Esophagus mucosa (tissue), 1 donor: ENCODE measurements at regions not wholly inside any gene's neighbourhood (a gene's known extent, or its start where the extent isn't known, plus 50 kb on each side); places are given as distances from the start of the nearest gene placed in this dataset.

Experiments used
- ATAC-seq: fragments of 200-7000 bp; cut with Tn5 transposase; one replicate; pipeline ENCODE4 v1.9.1; 2020
- donor health status: DM: yes; HTN: yes; CAD: no.

DNA sequence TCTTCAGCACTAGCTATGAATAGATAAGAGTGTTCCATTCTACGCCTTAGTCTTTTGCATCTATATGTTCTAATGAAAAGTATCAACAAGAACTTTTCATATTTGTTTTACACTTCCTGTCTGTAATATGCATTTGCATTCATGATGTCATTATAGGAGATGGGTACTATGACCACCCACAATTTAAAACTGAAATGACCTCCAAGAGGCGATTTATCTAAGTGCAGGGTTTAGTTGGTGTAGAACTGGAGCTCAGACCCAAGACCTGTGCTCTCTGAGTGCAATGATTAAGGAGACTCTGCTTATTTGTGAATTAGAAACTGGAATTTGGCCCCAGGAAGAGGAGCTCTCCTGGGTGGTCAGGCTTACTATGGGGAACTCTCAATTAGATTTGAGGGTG lies 289.1 kb downstream of the ETS1 start:
- ATAC-seq = no peak

GRCh38 chr11:128297805-128298204 lies 289.6 kb downstream of the ETS1 start:
- no peak for ATAC-seq

DNA sequence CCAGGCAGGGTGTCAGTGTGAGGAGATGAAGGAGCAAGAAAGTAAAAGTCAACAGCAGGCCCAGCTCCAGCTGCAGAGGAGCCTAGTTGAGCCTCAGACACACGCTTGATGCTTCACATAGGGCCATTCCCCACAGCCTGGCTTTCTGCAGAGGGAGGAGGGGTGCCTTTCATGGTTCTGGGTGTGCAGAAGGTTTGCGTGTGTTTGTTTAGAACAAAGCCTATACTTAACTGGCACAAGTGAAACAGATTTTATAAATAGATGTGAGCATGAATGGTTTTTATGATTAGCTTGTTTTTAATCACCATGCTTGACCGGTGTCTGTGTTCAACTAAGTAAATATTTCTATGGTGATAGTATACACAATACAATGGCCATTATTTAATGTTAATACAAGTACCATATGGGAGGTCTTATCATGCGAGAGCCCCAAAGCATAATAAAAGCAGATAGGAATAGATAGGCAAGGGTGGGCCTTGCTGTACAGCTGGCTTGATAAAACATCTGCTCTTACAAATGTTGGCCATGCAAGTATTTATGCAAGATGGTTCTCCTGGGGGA lies 290.2 kb downstream of the ETS1 start:
- ATAC-seq = no peak

GRCh38 chr11:128294671-128295050 lies 292.7 kb downstream of the ETS1 start:
- no peak for ATAC-seq

- no peak for ATAC-seq
Observed at GRCh38 chr11:128294001-128294670, 293.2 kb downstream of the ETS1 start.

DNA sequence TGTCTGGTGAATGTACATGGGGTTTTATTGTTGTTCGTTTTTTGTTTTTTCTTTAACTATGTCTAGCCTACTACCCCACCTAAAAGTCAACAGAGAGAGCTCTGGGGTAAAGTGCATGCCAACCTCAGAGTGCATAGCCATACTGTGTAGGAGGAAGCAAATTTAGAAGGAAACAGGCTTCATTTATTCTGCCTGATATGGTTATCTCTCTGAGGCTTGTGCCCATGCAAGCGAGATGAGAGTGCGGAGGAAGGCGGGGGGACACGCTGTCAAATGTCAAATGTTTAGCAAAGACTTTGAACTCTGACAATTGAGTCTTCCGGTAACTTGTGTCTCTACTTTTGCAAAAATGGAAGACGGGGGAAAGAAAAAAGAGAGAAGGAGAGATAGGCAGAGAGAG lies 295.5 kb downstream of the ETS1 start:
- ATAC-seq = peak; percentile 38

GRCh38 chr11:128291007-128291406 lies 296.4 kb downstream of the ETS1 start:
- ATAC-seq = no peak

DNA sequence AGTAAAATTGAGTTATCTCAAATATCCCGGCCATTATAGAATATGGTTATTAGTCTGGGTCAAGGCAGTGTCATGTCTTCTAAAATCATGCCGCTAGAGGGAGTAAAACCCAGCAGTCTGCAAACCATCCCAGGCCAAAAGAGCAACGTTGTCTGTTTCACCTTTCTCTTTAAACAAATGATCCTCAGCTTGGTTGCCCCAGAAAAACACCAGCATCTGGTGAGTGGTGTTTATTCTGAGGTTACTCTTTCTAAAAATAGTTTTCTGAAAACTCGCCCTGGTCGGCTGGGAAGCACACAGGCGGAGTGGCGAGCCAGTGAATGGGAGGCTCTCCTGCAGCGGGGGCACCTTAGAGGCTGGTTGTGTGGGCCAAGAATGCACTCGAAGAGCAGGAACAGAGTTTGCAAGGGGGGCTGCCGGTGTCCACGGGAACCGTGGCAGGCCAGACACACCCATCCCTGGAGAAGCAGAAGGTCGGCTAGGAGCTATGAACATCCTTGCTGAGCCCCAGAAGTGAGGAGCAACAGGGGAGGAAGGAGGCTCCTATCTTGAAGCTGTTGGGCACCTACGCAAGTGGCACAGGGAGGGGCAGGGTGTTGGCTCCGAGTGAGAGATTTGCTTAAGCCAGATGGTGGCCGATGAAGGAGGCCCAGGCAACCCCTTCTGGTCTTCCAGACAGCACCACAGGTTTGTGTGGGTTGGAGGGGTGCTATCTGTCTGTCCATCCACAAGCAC lies 297.1 kb downstream of the ETS1 start:
- peak; percentile 89 for ATAC-seq

DNA sequence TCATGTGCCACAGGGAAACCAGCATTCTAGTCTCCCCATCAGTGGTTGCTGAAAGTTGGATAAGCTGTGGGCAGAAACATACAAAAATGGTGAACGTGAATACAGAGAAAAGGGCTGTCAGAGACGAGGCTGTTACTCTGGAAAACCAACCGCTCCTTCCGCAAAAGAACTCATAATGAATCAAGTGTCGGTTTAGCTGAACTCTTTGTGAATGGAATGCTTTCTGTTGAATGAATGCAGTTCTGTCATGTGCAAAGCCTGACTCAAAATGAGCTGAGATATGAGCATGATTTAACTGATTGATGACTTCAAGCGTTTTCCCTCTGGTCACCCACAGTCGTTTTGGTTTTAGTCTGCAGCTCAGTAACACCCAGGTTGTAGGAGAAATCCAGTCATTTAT lies 298.3 kb downstream of the ETS1 start:
- no peak for ATAC-seq

DNA sequence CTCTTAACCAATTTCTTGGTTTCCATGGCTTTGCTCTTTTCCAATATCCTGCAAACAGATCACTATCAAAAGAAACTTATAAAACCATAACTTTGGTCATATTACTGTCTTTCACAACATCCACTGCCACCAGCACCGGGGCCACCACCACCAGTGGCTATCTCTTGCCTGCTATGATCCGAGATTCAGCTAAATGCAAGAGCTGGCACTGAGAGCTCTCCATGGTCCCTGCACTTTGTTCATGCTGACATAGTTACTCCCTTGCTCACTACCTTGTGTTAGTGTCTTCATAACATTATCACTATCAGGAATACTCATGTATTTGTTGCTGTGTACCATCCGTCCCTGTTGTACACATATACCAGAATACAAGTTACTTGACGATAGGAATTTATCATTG lies 299.0 kb downstream of the ETS1 start:
- no peak for ATAC-seq

DNA sequence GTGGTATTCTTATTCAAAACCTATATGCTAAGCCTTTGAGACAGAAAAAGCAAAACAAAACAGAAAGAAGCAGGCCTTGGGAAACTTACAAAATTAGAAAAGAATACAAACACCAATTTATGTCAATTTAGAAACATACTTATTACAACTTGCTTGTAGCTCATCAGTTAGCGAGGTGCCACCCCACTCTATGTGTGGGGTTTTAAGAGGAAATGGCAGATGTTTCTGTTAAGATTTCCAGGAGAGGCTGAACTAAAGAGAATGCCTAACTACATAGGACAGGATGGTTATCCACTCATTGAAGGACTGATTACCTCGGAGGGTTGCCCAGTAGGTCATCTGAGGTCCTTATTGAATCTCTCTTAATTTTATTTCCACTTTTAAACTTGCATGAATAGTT lies 302.0 kb downstream of the ETS1 start:
- no peak for ATAC-seq

- ATAC-seq = no peak
Observed at GRCh38 chr11:128284634-128285033, 302.7 kb downstream of the ETS1 start.

DNA sequence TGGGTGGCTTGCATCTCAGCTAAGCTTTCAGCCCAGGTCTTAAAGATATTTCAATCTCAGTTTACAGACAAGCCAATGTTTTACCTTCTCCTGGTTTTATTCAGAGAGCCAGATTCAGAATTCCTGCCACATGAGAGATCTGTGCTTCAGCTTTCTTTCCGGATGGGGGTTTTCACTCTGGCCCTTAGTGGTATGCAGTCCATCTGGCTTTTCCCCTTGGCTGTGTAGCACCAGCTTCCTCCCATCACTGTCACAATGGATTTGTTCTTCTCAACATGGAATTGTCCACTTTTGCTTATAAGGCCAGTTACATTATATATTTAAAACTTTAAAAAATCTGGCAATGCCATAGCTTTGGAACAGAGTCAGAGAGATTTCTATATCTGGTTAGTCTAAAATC lies 303.9 kb downstream of the ETS1 start:
- no peak for ATAC-seq

DNA sequence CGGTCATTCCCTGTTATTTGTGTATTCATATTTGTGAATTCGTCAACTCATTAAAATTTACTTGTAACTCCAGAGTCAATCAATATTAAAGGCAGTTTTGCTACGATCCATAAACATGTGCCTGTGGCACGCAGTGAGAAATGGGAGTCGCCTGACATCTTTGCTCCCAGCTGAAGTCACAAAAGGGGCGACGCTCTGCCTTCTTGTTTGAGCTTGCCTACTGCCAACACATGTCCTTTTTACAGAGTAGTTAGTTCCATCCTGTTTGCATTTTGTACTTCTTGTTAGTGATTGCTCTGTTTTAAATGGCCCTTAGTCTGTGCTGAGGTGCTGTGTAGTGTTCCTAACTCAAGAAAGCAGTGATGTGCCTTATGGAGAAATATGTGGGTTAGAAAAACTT lies 305.3 kb downstream of the ETS1 start:
- no peak for ATAC-seq

DNA sequence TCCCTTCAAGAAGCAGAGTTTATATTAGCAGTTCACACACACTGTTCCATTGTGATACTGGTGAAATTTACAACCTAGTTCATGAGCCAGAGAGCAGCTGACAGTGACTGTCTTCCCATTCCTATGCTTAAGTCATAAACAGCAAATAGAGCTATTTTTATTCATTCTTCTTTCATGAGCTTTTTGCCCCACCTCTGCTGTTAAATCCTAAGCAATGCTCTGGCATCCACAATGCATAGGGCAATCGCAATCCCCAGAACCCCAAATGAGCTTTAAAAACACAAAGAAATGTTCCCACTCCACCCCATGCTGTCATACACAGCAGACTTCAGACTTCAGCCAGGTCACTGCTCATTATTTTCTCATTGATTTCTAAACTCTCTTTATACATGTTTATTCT lies 307.5 kb downstream of the ETS1 start:
- no peak for ATAC-seq

DNA sequence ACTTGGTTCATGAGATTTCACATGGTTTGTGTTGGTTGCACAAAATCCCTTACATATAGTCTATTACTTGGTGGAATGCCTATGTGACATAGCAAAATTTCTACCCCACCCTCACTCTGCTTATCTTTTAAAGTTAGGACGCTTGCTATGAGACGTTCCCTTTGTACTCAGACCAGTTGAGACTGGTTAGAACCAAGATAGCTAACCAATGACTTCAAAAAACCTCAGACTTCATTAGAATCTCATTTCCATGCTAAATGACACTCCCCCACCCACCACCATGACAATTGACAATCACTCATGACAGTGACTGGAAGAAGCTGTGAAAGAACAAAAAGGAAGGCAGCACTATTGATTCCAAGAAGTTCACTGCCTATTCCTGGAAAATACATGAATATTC lies 313.6 kb downstream of the ETS1 start:
- ATAC-seq = no peak

DNA sequence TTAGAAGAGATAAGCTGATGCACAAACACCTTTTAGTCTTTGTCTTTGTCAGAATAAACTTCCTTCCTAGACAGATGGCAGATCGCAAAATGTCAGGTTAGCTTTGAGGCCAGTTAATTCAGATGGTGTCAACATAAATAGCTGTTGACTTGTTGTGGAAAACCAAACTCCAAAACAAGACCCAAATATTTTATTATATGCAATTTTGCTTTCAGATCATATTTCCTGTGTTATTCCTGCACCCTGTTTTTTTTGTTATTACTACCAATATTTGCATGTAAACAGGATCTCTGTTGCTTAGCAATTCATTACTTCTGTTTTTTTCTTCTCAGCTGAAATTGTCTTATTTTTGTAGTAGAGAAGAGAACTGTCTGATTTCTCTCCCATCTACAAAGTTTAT lies 316.0 kb downstream of the ETS1 start:
- no peak for ATAC-seq

DNA sequence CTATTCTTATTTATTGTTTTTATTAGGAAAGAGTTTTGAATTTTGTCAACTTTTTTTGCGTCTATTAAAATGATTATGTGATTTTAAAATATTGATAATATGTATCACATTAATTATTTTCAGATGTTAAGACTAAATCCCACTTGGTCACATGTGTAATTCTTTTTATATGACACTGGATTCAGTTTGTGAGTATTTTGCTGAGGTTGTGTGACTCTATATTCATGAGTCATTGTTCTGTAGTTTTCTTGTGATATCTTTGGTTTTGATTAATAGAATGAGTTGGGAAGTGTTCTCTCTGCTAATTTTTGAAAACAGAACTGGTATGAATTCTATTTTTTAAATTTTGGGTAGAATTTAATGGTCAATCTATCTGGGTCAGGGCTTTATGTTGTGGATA lies 317.9 kb downstream of the ETS1 start:
- no peak for ATAC-seq

DNA sequence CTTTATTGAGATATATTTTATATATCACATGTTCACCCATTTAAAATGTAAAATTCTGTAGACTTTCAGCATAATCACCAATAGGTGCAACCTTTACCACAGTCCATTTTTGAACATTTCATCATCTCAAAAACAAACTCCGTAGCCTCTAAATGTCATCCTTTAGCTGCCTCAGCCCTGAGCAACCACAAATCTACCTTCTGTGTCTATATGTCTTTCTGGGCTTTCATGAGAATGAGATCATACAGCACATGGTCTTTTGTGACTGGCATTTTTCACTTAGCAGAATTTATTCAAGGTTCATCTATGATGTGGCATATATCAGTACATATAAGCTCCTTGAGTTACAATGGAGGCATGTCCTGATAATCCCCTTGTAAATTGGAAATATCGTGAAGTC lies 320.5 kb downstream of the ETS1 start:
- no peak for ATAC-seq

DNA sequence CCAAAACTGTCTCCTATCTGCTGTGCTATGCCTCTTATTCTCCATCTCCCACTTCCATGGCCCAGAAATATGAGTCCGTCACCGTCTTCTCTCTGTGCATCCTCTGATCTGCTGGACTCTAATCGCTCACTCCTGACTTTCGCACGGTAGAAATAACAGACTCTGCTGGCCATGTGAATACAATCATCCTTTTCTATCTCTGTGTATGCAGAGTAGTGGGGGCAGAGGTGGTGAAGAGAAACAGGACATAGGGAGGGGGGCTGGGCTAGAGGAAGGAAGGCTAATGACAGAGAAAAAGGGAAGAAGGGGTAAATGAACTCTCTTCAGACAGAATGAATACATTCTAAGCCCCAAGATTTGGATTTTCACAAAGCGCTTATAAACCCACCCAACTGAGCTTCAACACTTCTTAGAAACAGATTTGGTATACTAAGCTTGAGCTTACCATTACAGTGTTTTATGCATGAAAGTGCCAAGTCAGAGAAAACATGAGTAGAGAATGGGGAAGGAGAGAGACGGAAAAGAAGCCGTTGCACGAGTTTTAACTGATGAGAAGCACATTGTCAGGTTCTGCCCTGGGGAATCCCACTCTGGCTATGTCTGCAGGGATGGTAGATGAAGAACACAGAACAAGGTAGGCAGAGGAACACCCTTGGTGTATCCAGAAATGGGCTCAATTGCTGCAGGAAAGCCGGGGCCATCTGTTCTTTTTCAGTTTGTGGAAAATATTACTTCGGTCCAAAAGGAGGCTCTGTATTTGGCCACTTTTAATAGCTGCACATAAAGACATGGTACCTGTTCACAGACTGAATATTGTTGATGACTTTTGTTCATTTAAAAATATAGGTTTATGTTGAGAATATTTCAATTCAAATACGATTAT lies 324.7 kb downstream of the ETS1 start:
- no peak for ATAC-seq

DNA sequence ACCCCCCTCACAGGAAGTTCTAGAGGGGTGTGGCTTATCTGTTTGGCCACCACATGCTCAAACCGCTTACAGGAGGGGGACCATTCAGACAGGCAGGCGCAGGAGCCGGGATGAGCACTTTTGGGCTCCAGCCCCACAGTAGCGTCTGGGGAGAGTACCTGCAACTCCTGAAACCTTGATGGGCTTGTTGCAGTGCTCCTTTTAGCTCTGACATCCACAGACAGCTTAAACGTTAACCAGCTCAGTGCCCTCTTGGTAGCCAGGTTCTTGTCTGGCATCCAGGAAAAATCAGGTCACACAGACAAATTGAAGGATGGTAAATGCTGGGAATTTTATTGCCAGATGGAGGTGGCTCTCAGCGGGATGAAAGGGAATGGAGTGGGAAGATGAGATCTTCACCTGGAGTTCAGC lies 326.3 kb downstream of the ETS1 start:
- no peak for ATAC-seq

DNA sequence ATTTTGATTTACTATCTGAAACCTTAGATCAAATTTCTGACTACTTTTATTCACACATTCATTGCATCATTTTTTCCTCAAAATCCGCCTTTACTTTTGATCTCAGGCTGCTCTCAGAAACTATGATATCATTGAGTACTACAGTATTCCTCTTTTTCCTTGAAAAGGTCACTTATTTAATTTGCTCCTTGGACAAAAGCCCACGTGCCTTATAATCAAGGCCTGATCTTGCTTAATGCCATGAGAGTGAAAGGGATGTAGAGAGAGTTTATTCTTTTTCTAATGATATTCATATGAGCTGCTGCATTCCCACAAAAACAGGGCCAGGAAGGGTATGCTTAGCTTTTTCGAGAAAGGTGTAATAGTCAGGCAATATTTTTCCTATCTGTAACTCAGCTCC lies 327.0 kb downstream of the ETS1 start:
- no peak for ATAC-seq

DNA sequence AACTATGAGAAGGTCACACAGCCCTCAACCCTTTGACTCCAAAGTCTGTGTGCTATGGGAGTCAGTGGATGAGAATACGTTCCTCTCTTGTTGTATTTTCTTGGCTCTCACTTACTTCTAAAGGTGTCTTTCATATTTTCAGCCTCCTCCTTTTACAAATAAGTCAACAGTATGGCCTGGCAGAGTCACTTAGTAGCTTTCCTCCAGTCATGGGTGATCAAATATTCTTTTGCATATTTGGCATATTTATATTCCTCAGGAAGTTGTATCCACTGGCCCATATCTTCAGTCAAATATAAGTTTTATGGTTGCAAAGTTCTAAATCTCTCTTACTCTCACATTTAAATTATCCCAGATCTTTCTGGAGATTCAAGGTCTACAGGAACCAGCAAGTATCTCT lies 327.5 kb downstream of the ETS1 start:
- ATAC-seq = no peak
